ENCODE measurements at regions not wholly inside any gene's neighbourhood (a gene's known extent, or its start where the extent isn't known, plus 50 kb on each side); places are given as distances from the start of the nearest gene placed in this dataset.

GRCh38 chr6:145498425-145498824, 236.9 kb downstream of the EPM2A start:
- Histone ChIP-seq H3K27ac (ENCODE audit: low read depth, low read length) (no peak overlapping the region), H3K4me2 (ENCODE audit: low read length) (no peak overlapping the region), H3K4me3 (ENCODE audit: low read length) (no peak overlapping the region), H3K4me1 (ENCODE audit: control insufficient read depth, low read length) (no peaks in the 10 kb centered on the region), H3F3A (ENCODE audit: control insufficient read depth, insufficient read depth) (no peaks in the 10 kb centered on the region), H4K20me1 (ENCODE audit: control insufficient read depth, insufficient read depth, low read depth, low read length) (no peaks in the 10 kb centered on the region), H3K9me2 (replicated peaks; ENCODE audit: control insufficient read depth, low read length) (no peaks in the 10 kb centered on the region), H3K27me3 (ENCODE audit: control insufficient read depth, low read length) (no peaks in the 10 kb centered on the region), H3K36me3 (ENCODE audit: control insufficient read depth, low read length) (no peaks in the 10 kb centered on the region), H3K9me3 (ENCODE audit: control insufficient read depth, insufficient read depth, low read length) (no peaks in the 10 kb centered on the region), H3K79me2 (ENCODE audit: control insufficient read depth, low read length) (no peaks in the 10 kb centered on the region)
- no peak for TF ChIP-seq EZH2phosphoT487 (IDR thresholded peaks at IDR 0.05; ENCODE audit: borderline replicate concordance, low read length)
- TF ChIP-seq, protein P1, sequence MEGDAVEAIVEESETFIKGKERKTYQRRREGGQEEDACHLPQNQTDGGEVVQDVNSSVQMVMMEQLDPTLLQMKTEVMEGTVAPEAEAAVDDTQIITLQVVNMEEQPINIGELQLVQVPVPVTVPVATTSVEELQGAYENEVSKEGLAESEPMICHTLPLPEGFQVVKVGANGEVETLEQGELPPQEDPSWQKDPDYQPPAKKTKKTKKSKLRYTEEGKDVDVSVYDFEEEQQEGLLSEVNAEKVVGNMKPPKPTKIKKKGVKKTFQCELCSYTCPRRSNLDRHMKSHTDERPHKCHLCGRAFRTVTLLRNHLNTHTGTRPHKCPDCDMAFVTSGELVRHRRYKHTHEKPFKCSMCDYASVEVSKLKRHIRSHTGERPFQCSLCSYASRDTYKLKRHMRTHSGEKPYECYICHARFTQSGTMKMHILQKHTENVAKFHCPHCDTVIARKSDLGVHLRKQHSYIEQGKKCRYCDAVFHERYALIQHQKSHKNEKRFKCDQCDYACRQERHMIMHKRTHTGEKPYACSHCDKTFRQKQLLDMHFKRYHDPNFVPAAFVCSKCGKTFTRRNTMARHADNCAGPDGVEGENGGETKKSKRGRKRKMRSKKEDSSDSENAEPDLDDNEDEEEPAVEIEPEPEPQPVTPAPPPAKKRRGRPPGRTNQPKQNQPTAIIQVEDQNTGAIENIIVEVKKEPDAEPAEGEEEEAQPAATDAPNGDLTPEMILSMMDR (IDR thresholded peaks at IDR 0.05; ENCODE audit: low read depth, low read length, poor library complexity, severe bottlenecking) = no peak

- no peak overlapping the region for H3K27ac ChIP-seq (ENCODE audit: low read depth, low read length)
- no peaks in the 10 kb centered on the region for H3K79me2 ChIP-seq (ENCODE audit: control insufficient read depth, low read length)
- TF ChIP-seq EZH2phosphoT487 (IDR thresholded peaks at IDR 0.05; ENCODE audit: borderline replicate concordance, low read length) = no peak
- TF ChIP-seq, protein P1 (IDR thresholded peaks at IDR 0.05; ENCODE audit: low read depth, low read length, poor library complexity, severe bottlenecking) = no peak
- no peaks in the 10 kb centered on the region for H4K20me1 ChIP-seq (ENCODE audit: control insufficient read depth, insufficient read depth, low read depth, low read length)
- H3K4me2 ChIP-seq (ENCODE audit: low read length) = no peak overlapping the region
- no peak overlapping the region for H3K4me3 ChIP-seq (ENCODE audit: low read length)
- H3K4me1 ChIP-seq (ENCODE audit: control insufficient read depth, low read length) = no peaks in the 10 kb centered on the region
- H3K36me3 ChIP-seq (ENCODE audit: control insufficient read depth, low read length) = no peaks in the 10 kb centered on the region
- no peaks in the 10 kb centered on the region for H3K9me2 ChIP-seq (replicated peaks; ENCODE audit: control insufficient read depth, low read length)
- H3K9me3 ChIP-seq (ENCODE audit: control insufficient read depth, insufficient read depth, low read length) = no peaks in the 10 kb centered on the region
- H3K27me3 ChIP-seq (ENCODE audit: control insufficient read depth, low read length) = no peaks in the 10 kb centered on the region
- no peaks in the 10 kb centered on the region for H3F3A ChIP-seq (ENCODE audit: control insufficient read depth, insufficient read depth)
Observed at GRCh38 chr6:145502416-145502815, 232.9 kb downstream of the EPM2A start.

GRCh38 chr6:145506136-145506535, 229.2 kb downstream of the EPM2A start:
- H3K9me2 ChIP-seq (replicated peaks; ENCODE audit: control insufficient read depth, low read length) = no peaks in the 10 kb centered on the region
- no peak overlapping the region for H3K4me3 ChIP-seq (ENCODE audit: low read length)
- H3K36me3 ChIP-seq (ENCODE audit: control insufficient read depth, low read length) = no peaks in the 10 kb centered on the region
- no peak overlapping the region for H3K4me2 ChIP-seq (ENCODE audit: low read length)
- no peaks in the 10 kb centered on the region for H3K79me2 ChIP-seq (ENCODE audit: control insufficient read depth, low read length)
- H3K4me1 ChIP-seq (ENCODE audit: control insufficient read depth, low read length) = no peaks in the 10 kb centered on the region
- no peaks in the 10 kb centered on the region for H3K9me3 ChIP-seq (ENCODE audit: control insufficient read depth, insufficient read depth, low read length)
- TF ChIP-seq EZH2phosphoT487 (IDR thresholded peaks at IDR 0.05; ENCODE audit: borderline replicate concordance, low read length) = no peak
- TF ChIP-seq, protein P1 (IDR thresholded peaks at IDR 0.05; ENCODE audit: low read depth, low read length, poor library complexity, severe bottlenecking) = no peak
- no peaks in the 10 kb centered on the region for H4K20me1 ChIP-seq (ENCODE audit: control insufficient read depth, insufficient read depth, low read depth, low read length)
- no peak overlapping the region for H3K27ac ChIP-seq (ENCODE audit: low read depth, low read length)
- H3F3A ChIP-seq (ENCODE audit: control insufficient read depth, insufficient read depth) = no peaks in the 10 kb centered on the region
- H3K27me3 ChIP-seq (ENCODE audit: control insufficient read depth, low read length) = no peaks in the 10 kb centered on the region

GRCh38 chr6:145506565-145506964, 228.8 kb downstream of the EPM2A start:
- no peaks in the 10 kb centered on the region for H3F3A ChIP-seq (ENCODE audit: control insufficient read depth, insufficient read depth)
- no peaks in the 10 kb centered on the region for H3K27me3 ChIP-seq (ENCODE audit: control insufficient read depth, low read length)
- TF ChIP-seq, protein P1 (IDR thresholded peaks at IDR 0.05; ENCODE audit: low read depth, low read length, poor library complexity, severe bottlenecking) = no peak
- no peak for TF ChIP-seq EZH2phosphoT487 (IDR thresholded peaks at IDR 0.05; ENCODE audit: borderline replicate concordance, low read length)
- H3K4me1 ChIP-seq (ENCODE audit: control insufficient read depth, low read length) = no peaks in the 10 kb centered on the region
- H4K20me1 ChIP-seq (ENCODE audit: control insufficient read depth, insufficient read depth, low read depth, low read length) = no peaks in the 10 kb centered on the region
- no peak overlapping the region for H3K4me2 ChIP-seq (ENCODE audit: low read length)
- H3K9me2 ChIP-seq (replicated peaks; ENCODE audit: control insufficient read depth, low read length) = no peaks in the 10 kb centered on the region
- H3K4me3 ChIP-seq (ENCODE audit: low read length) = no peak overlapping the region
- H3K27ac ChIP-seq (ENCODE audit: low read depth, low read length) = no peak overlapping the region
- no peaks in the 10 kb centered on the region for H3K9me3 ChIP-seq (ENCODE audit: control insufficient read depth, insufficient read depth, low read length)
- no peaks in the 10 kb centered on the region for H3K36me3 ChIP-seq (ENCODE audit: control insufficient read depth, low read length)
- H3K79me2 ChIP-seq (ENCODE audit: control insufficient read depth, low read length) = no peaks in the 10 kb centered on the region
